H9 (cell line): ENCODE measurements at regions not wholly inside any gene's neighbourhood (a gene's known extent, or its start where the extent isn't known, plus 50 kb on each side); places are given as distances from the start of the nearest gene placed in this dataset.

Experiments used
- DNase-seq: peaks from one replicate; pipeline ENCODE4 v3.0.0-alpha.2; 2017
- H2AFZ ChIP-seq: one replicate; pipeline ENCODE4 v1.6.1; 2013; ENCODE audit warnings: mild to moderate bottlenecking, low read length, control low read depth, moderate library complexity
- H2AK5ac ChIP-seq: 2 replicates; pipeline ENCODE4 v1.6.1; 2013; ENCODE audit warnings: low read length, control low read depth, mixed read lengths; ENCODE audit not compliant: insufficient read length
- H2BK120ac ChIP-seq: one replicate; pipeline ENCODE4 v1.6.1; 2013; ENCODE audit warnings: low read depth, mild to moderate bottlenecking, low read length, control low read depth, inconsistent platforms; ENCODE audit not compliant: poor library complexity, severe bottlenecking
- H2BK12ac ChIP-seq: 2 replicates; pipeline ENCODE4 v1.6.1; 2013; ENCODE audit warnings: low read length, control low read depth, mixed read lengths, low read depth; ENCODE audit not compliant: insufficient read length
- H2BK15ac ChIP-seq: 2 replicates; pipeline ENCODE4 v1.6.1; 2013; ENCODE audit warnings: low read depth, low read length, control low read depth
- H2BK20ac ChIP-seq: one replicate; pipeline ENCODE4 v1.6.1; 2013; ENCODE audit warnings: low read depth, mild to moderate bottlenecking, low read length, control low read depth, inconsistent platforms; ENCODE audit not compliant: poor library complexity, severe bottlenecking
- H2BK5ac ChIP-seq: 2 replicates; pipeline ENCODE4 v1.6.1; 2013; ENCODE audit warnings: low read length, control low read depth, mixed read lengths; ENCODE audit not compliant: insufficient read length
- H3K14ac ChIP-seq: 2 replicates; pipeline ENCODE4 v1.6.1; 2013; ENCODE audit warnings: low read length, control low read depth; ENCODE audit not compliant: insufficient read depth
- H3K18ac ChIP-seq: 2 replicates; pipeline ENCODE4 v1.6.1; 2013; ENCODE audit warnings: low read depth, mild to moderate bottlenecking, mixed read lengths, low read length, control low read depth; ENCODE audit not compliant: insufficient read length
- H3K23ac ChIP-seq: 2 replicates; pipeline ENCODE4 v1.6.1; 2013; ENCODE audit warnings: low read length, control low read depth, mixed read lengths, low read depth; ENCODE audit not compliant: insufficient read length
- H3K23me2 ChIP-seq: 2 replicates; pipeline ENCODE4 v1.6.1; 2013; ENCODE audit warnings: low read depth, mild to moderate bottlenecking, mixed read lengths, low read length, control low read depth; ENCODE audit not compliant: insufficient read length, poor library complexity, severe bottlenecking
- H3K27ac ChIP-seq: 2 replicates; pipeline ENCODE4 v1.5.1; 2013; ENCODE audit warnings: low read length, control low read depth, mixed read lengths, low read depth; ENCODE audit not compliant: insufficient read length
- H3K27me3 ChIP-seq: 2 replicates; pipeline ENCODE4 v1.6.1; 2013; ENCODE audit warnings: low read length, control low read depth, inconsistent platforms; ENCODE audit not compliant: insufficient read depth
- H3K4ac ChIP-seq: 2 replicates; pipeline ENCODE4 v1.6.1; 2013; ENCODE audit warnings: low read depth, mild to moderate bottlenecking, control low read depth, inconsistent platforms, low read length, moderate library complexity
- H3K4me1 ChIP-seq: 2 replicates; pipeline ENCODE4 v1.6.1; 2013; ENCODE audit warnings: low read length, control low read depth, inconsistent platforms; ENCODE audit not compliant: insufficient read depth
- H3K4me2 ChIP-seq: 2 replicates; pipeline ENCODE4 v1.6.1; 2013; ENCODE audit warnings: low read length, control low read depth, mixed read lengths; ENCODE audit not compliant: insufficient read length, insufficient read depth
- H3K56ac ChIP-seq: 2 replicates; pipeline ENCODE4 v1.6.1; 2013; ENCODE audit warnings: low read depth, mild to moderate bottlenecking, mixed read lengths, low read length, control low read depth; ENCODE audit not compliant: insufficient read length
- H3K79me1 ChIP-seq: 2 replicates; pipeline ENCODE4 v1.6.1; 2013; ENCODE audit warnings: low read depth, mild to moderate bottlenecking, moderate library complexity, low read length, control low read depth, inconsistent platforms; ENCODE audit not compliant: insufficient read depth, poor library complexity, severe bottlenecking
- H3K79me2 ChIP-seq: 2 replicates; pipeline ENCODE4 v1.6.1; 2013; ENCODE audit warnings: low read length, control low read depth, inconsistent platforms; ENCODE audit not compliant: insufficient read depth
- H3K9ac ChIP-seq: 2 replicates; pipeline ENCODE4 v1.6.1; 2013; ENCODE audit warnings: low read length, control low read depth, mixed read lengths; ENCODE audit not compliant: insufficient read length; ENCODE audit errors: extremely low read depth
- H3K9me3 ChIP-seq: one replicate; pipeline ENCODE4 v1.6.1; 2013; ENCODE audit warnings: low read depth, low read length, inconsistent platforms; ENCODE audit not compliant: control insufficient read depth
- H3T11ph ChIP-seq: one replicate; pipeline ENCODE4 v1.6.1; 2013; ENCODE audit warnings: mild to moderate bottlenecking, low read length, control low read depth, inconsistent platforms
- H4K20me1 ChIP-seq: one replicate; pipeline ENCODE4 v1.6.1; 2013; ENCODE audit not compliant: control insufficient read depth, insufficient read length, insufficient read depth
- H4K5ac ChIP-seq: 2 replicates; pipeline ENCODE4 v1.6.1; 2013; ENCODE audit warnings: low read depth, mild to moderate bottlenecking, mixed read lengths, low read length, control low read depth; ENCODE audit not compliant: insufficient read length
- H4K8ac ChIP-seq: replicated peaks from 2 replicates; pipeline ENCODE4 v1.6.1; 2013; ENCODE audit warnings: low read length, control low read depth, mixed read lengths, low read depth; ENCODE audit not compliant: insufficient read length
- H4K91ac ChIP-seq: 2 replicates; pipeline ENCODE4 v1.6.1; 2013; ENCODE audit warnings: low read depth, mild to moderate bottlenecking, moderate library complexity, mixed read lengths, low read length, control low read depth; ENCODE audit not compliant: insufficient read length
- H3K27ac Mint-ChIP-seq, 3 experiments: 2 replicates in 2 of 3; 3 replicates in 1 of 3; pipeline ENCODE4 v1.8.0; 2020 to 2021; ENCODE audit warnings: mixed read lengths in 3 of 3, mild to moderate bottlenecking in 1 of 3, moderate library complexity in 1 of 3
- H3K27me3 Mint-ChIP-seq: 2 replicates; pipeline ENCODE4 v1.8.0; 2021; ENCODE audit warnings: low read depth, mild to moderate bottlenecking, moderate library complexity, mixed read lengths
- H3K36me3 Mint-ChIP-seq, 3 experiments: 2 replicates in 2 of 3; 3 replicates in 1 of 3; pipeline ENCODE4 v1.8.0; 2020 to 2021; ENCODE audit warnings: low read depth in 3 of 3, mixed read lengths in 3 of 3; ENCODE audit not compliant: insufficient read depth in 1 of 3
- H3K4me1 Mint-ChIP-seq, 2 experiments: 2 replicates each; pipeline ENCODE4 v1.8.0; 2020; ENCODE audit warnings: mixed read lengths in 2 of 2
- H3K4me3 Mint-ChIP-seq, 2 experiments: 2 replicates in 1 of 2; 3 replicates in 1 of 2; pipeline ENCODE4 v1.8.0; 2020 to 2021; ENCODE audit warnings: mild to moderate bottlenecking in 2 of 2, mixed read lengths in 2 of 2, moderate library complexity in 1 of 2
- H3K9me3 Mint-ChIP-seq, 2 experiments: 2 replicates in 1 of 2; 3 replicates in 1 of 2; pipeline ENCODE4 v1.8.0; 2020; ENCODE audit warnings: mild to moderate bottlenecking in 2 of 2, mixed read lengths in 2 of 2, moderate library complexity in 1 of 2
- CTCF ChIP-seq: fragments of 200-600 bp; sonication (generic); conservative IDR thresholded peaks from 3 replicates; pipeline ENCODE4 v1.8.0; 2021; ENCODE audit warnings: antibody characterized with exemption, mild to moderate bottlenecking
- WGBS: extraction: QIAGEN DNeasy Blood & Tissue Kit; methylation state at CpG from one replicate; pipeline ENCODE4 v1.1.7; 2013; ENCODE audit warnings: missing lambda C conversion rate, low lambda C conversion rate, mixed read lengths; ENCODE audit not compliant: insufficient read length; ENCODE audit errors: extremely low coverage; 5-methylcytosine and 5-hydroxymethylcytosine counted together

GRCh38 chr4:157706155-157706554 lies 466.7 kb downstream of the GASK1B start:
- Histone ChIP-seq H3K27ac (no peak overlapping the region), H3K9ac (no peak overlapping the region), H3K4ac (no peak overlapping the region), H3T11ph (no peak overlapping the region), H3K9me3 (no peaks in the 10 kb centered on the region), H3K18ac (no peak overlapping the region), H3K23me2 (no peaks in the 10 kb centered on the region), H4K5ac (no peak overlapping the region), H3K4me1 (no peaks in the 10 kb centered on the region), H2BK120ac (no peak overlapping the region), H3K14ac (no peak overlapping the region), H3K79me2 (no peaks in the 10 kb centered on the region), H2AFZ (no peak overlapping the region), H4K91ac (no peak overlapping the region), H3K23ac (no peak overlapping the region), H2BK12ac (no peak overlapping the region), H2BK5ac (no peak overlapping the region), H2AK5ac (no peak overlapping the region), H3K4me2 (no peak overlapping the region), H2BK20ac (no peak overlapping the region), H2BK15ac (no peak overlapping the region), H4K8ac (no peak overlapping the region), H4K20me1 (no peaks in the 10 kb centered on the region), H3K56ac (no peak overlapping the region), H3K27me3 (no peaks in the 10 kb centered on the region), H3K79me1 (no peaks in the 10 kb centered on the region)
- H3K27ac Mint-ChIP-seq = no peak overlapping the region
- peaks cover 0 to 2% of the 10 kb centered on the region in 2 experiments; a peak in 2 of 5 replicates for H3K9me3 Mint-ChIP-seq
- no peak for TF ChIP-seq CTCF
- H3K36me3 Mint-ChIP-seq = 0 out of 7 replicates have a peak, but pooled peaks cover 0 to 4% (median 0%) of the 10 kb centered on the region in 3 experiments
- no peak for DNase-seq
- no CpG with 5 or more reads among the region's 2 CpGs for WGBS
- H3K27me3 Mint-ChIP-seq = no peaks in the 10 kb centered on the region
- H3K4me1 Mint-ChIP-seq = no peaks in the 10 kb centered on the region
- H3K4me3 Mint-ChIP-seq = no peak overlapping the region
